ENCODE measurements at regions not wholly inside any gene's neighbourhood (a gene's known extent, or its start where the extent isn't known, plus 50 kb on each side); places are given as distances from the start of the nearest gene placed in this dataset.
"Not testable (repeated sequence)": the region's sequence is repeated elsewhere in the genome, so short reads cannot be mapped to it uniquely, and the experiment has no call there.

- no peak for DNase-seq
Observed at GRCh38 chr1:187755536-187755935, 926.8 kb downstream of the PLA2G4A start.

DNA sequence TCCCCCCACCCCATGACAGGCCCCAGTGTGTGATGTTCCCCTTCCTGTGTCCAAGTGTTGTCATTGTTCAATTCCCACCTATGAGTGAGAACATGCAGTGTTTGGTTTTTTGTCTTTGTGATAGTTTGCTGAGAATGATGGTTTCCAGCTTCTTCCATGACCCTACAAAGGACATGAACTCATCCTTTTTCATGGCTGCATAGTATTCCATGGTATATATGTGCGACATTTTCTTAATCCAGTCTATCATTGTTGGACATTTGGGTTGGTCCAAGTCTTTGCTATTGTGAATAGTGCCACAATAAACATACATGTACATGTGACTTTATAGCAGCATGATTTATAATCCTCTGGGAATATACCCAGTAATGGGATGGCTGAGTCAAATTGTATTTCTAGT, 927.9 kb downstream of the PLA2G4A start:
- not testable (repeated sequence) for DNase-seq

- no peak for DNase-seq
Observed at GRCh38 chr1:187759825-187760333, 931.1 kb downstream of the PLA2G4A start.

DNA sequence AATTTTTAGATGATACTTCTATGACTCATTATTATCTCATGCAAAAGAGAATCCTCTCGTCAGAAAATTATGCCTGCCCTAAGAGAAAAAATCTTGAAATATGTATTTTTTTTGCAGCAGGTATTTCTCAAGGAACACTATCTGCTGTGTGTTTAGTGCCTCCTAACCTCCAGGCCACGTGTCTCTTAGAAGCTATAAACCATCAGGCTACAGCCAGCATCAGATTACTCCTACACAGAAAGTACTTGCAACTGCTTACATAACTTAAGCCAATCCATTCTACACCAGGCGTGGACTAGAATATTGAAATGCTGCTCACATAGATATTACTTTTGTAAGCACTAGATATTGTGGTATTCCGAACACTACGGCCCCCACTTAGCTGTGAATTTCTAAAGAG, 933.4 kb downstream of the PLA2G4A start:
- DNase-seq = no peak

- DNase-seq = no peak
Observed at GRCh38 chr1:187763465-187763864, 934.7 kb downstream of the PLA2G4A start.

GRCh38 chr1:187763976-187764375, 935.2 kb downstream of the PLA2G4A start:
- peak; percentile 28 for DNase-seq

- no peak for DNase-seq
Observed at GRCh38 chr1:187771396-187771795, 942.6 kb downstream of the PLA2G4A start.

DNA sequence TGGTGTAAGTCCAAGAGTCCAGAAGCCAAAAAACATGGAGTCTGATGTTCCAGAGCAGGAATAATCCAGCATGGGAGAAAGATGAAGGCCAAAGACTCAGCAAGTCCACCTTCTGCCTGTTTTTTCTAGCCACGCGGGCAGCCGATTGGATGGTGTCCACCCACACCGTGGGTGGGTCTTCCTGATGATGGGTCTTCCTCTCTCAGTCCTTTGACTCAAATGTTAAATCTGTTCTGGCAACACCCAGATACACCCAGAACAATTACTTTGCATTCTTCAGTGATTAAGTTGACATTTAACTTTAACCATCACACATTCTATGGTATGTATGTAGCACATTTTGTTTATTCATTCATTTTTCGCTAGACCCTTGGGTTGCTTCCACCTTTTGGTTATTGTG, 944.4 kb downstream of the PLA2G4A start:
- DNase-seq = no peak

GRCh38 chr1:187787736-187788135, 959.0 kb downstream of the PLA2G4A start:
- DNase-seq = no peak

- no peak for DNase-seq
Observed at GRCh38 chr1:187788718-187789117, 960.0 kb downstream of the PLA2G4A start.

- DNase-seq = no peak
Observed at GRCh38 chr1:187790724-187791123, 962.0 kb downstream of the PLA2G4A start.

DNA sequence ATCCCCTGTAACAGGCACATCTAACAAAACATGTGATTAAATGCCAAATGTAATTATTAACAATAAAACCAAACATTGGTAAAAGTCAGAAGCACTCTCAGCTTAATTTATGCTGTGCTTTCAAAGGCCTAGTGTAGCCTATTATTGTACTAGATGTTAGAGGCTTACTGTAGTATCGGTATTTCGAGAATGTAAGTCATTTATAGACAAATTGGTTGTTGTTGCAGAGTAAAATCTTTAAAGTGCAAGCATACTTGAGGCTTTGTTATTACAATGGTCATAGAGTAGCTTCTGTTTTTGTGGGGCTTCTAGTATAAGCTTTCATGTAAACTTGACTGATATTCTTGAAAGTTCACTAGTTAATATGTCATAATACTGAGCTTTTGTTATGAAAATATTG, 965.8 kb downstream of the PLA2G4A start:
- no peak for DNase-seq

GRCh38 chr1:187809549-187809948, 980.8 kb downstream of the PLA2G4A start:
- no peak for DNase-seq

GRCh38 chr1:187816646-187817045, 987.9 kb downstream of the PLA2G4A start:
- DNase-seq = no peak

- no peak for DNase-seq
Observed at GRCh38 chr1:187817782-187818181, 989.0 kb downstream of the PLA2G4A start.

DNA sequence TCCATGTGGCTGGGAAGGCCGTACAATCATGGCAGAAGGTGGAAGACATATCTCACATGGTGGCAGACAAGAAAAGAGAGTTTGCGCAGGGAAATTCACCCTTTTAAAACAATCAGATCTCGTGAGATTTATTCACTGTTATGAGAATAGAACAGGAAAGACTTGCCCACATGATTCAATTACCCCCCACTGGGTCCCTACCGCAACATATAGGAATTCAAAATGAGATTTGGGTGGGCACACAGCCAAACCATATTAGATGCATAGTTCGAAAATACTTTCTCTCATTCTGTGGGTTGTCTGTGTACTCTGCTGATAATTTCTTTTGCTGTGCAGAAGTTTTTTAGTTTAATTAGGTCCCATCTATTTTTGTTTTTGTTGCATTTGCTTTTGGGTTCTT, 990.3 kb downstream of the PLA2G4A start:
- peak; percentile 64 for DNase-seq

DNA sequence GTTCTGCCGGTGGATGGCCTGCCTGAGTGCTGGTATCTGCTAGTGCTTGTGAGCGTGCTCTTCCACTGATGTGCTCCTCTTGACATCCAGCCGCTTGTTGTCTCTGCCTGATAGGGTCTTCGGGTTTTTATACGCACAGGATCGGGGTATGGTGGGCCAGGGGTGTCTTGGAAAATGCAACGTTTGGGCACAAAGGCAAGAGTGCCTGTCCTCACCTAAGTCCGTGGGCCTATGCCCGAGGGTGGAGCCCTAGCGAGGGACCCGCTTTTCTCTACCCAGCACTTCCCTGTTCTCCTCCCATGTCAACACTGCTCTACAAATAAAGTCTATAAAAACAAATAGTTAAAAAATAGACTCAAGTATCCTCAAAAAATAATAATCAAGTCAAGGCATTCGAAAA, 1007.8 kb downstream of the PLA2G4A start:
- DNase-seq = no peak

GRCh38 chr1:187837787-187838186, 1009.0 kb downstream of the PLA2G4A start:
- no peak for DNase-seq

DNA sequence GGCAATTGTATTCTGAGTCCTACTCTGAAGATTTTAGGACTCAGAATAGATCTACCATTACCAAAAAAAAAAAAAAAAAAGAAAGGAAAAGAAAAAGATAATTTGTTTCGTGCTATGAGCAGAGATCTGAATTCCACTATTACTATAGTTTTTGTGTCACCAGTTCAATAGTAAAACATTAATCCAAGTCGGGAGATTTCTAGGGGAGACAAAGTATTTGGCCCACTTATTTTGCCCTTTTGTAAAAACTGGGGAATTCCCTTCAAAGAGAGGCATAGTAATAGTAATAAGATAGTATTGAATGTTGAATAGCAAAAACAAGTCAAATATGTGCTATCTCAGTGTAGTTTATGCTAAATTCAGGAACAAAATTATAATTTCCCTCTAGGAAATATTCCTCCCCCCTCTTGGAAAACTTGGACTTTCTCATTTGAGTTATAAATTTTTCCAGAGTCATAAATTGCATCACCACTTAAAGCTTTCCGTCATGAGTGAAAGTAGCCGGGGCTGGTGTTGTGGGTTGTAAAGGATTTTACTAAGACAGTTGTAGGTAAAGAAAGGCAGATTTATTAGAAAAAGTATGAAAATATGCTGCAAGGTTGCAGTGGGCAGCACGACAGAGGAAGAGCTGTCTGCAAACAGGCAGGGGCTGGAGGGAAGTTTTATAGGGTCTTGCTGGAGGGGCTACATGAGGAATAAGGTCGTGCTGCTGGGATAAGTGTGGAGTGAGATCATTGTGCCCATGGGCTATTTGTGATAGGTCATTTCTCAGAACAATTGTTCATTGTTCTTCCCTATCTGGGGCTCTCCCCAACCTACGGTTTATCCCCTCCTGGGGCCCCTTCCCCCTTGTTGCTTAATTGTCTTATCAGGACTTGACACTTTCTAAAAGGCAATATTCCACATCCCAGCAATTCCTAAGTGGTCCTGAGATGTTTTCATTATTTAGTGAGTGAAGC, 1009.9 kb downstream of the PLA2G4A start:
- no peak for DNase-seq

DNA sequence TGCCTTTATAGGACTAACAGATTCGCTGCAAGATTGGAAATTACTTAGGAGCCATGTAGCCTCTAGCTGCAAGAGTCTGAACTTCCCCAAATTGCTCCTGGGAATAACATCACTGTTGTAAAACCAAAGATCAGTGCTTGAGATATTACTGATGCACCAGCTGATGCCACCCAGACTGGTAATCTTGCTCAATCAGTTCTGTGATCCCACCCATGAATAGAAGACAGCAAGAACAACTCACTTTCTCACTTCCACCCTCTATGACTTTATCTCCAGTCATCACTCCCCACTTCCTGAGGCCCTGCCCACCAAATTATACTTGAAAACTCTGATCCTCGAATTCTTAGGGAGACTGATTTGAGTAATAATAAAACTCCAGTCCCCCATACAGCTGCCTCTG, 1011.1 kb downstream of the PLA2G4A start:
- DNase-seq = no peak

DNA sequence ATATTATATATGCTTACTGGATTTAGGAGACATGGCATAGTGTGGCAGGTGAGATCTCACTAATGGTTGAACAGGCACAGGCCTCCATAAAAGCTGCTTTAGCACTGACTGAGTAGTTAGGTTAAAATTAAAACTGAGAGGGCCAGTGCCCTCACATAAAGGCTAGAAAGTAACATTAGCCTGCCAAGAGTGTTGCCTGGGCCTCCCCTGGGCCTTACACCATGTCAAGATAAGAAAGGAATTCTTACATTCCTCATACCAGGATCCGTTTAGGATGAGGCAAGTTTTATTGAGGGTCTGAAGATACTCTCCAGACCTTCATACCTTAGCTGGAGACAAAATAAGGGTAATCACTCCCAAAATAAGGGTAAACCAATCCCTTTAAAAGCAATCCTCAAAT, 1011.8 kb downstream of the PLA2G4A start:
- peak; percentile 13 for DNase-seq

DNA sequence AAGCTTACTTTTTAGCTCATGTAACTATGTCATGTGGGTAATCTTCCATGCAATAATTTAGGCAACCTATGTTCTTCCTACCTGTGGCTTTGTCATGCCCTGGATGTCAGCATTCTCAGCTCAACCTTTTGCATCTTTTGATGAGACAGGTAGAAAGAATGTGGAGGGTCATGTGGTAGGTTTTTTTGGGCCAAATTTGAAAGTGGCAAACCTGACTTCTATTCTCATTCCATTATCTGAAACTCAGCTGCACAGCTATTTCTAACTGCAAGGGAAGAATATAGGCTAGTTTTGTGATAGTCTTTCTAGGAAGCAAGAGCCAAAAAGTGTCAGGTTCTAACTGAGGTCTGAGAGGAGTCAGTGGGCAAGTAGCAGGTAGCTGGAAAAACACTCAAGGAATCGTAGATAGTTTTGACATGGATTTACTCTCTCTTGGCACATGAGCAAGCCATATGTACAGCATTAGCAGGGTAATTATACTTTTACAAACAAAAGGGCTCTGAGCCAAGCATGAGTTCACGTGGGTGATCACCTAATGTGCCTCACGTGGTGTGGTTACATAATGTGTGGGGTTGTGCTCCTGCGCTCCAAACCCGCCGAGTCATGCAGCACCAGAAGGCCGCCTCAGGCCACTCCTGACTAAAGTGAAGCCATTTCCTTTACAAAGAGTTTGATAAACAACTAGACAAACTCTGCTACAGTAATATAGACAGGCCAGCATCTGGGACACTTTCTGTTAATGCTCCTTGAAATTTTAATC, 1013.8 kb downstream of the PLA2G4A start:
- DNase-seq = peak; percentile 56

DNA sequence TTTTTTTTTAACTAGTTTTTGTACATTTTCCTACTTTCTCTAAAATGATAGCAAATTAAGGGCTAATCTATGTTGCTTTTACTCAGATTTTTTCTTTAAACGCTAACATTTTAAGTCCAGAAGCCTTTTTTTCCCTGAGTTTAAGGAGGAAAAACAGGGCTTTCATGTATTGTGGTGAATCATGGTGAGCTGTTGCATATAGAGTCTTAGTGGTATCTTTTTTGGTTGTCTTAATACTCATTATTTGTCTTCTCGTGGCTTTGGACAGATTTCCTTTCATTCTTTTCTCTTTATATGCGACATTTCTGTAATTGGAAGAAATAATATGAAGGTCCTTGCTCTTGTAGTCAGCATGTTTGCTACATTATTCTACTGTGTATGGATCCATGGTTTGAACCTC, 1015.6 kb downstream of the PLA2G4A start:
- peak; percentile 23 for DNase-seq

DNA sequence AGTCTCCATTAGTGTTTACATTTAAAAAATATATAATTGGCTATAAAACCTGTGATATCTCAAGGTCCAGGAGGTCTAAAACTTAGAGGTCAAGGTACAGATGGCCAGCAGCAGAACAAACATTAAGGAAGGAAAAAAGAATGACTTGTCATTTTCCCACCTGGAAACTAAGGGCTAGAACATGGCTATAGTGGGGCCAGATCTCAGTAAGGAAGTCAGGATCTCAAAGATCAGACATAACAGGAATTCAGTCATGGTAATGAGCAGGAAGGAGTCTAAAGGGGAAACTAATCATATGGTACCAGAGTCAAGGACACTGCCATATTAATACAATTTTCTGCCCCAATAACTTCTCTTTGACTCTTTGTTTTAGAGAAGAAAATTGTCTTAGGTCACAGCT, 1018.8 kb downstream of the PLA2G4A start:
- DNase-seq = no peak
